Testis (tissue), 2 donors: ENCODE measurements at regions not wholly inside any gene's neighbourhood (a gene's known extent, or its start where the extent isn't known, plus 50 kb on each side); places are given as distances from the start of the nearest gene placed in this dataset.

Experiments used
- CTCF ChIP-seq, 3 experiments: fragments of 450-650 bp in 2 of 3; fragments of 200-600 bp in 1 of 3; sonication (generic) in 1 of 3; IDR thresholded peaks; one replicate each; pipeline ENCODE4 v1.5.1; 2016 to 2019; ENCODE audit warnings: antibody characterized with exemption in 3 of 3, mild to moderate bottlenecking in 2 of 3, moderate library complexity in 1 of 3
- POLR2A ChIP-seq: fragments of 450-650 bp; IDR thresholded peaks from one replicate; pipeline ENCODE4 v1.6.1; 2017; ENCODE audit warnings: antibody characterized with exemption, mild to moderate bottlenecking, moderate library complexity

- TF ChIP-seq CTCF (IDR thresholded peaks at IDR 0.05) (no peak), POLR2A (no peak)
These were observed 192.4 kb upstream of the FSTL5 start for GRCh38 chr4:162356181-162356580.
